Suppressor macrophage treated with lipopolysaccharide for 1 hour (primary cell): ENCODE measurements at regions not wholly inside any gene's neighbourhood (a gene's known extent, or its start where the extent isn't known, plus 50 kb on each side); places are given as distances from the start of the nearest gene placed in this dataset.

Experiments used
- DNase-seq, 3 donors: peaks; one replicate each; pipeline ENCODE4 v3.0.0-alpha.2; 2020 to 2022

DNA sequence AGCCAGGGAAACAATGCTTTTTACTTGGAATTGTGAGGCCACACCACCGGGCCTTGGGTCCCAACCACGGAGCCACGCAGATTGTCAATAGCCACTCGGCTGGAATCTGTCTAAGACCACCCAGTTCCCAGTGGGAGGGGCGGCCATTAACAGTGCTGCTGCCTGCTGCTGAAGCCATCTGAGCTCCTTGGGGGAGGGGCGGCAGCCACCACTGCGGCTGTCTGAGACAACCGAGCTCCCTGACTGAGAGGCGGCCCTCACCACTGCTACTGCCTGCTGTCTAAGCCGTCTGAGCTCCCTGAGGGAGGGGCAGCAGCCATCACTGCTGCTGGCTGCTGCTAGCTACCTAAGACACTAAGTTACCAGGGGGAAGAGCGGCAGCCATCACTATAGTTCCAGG, 64.3 kb downstream of the DMRTA2 start:
- DNase-seq = no peak

DNA sequence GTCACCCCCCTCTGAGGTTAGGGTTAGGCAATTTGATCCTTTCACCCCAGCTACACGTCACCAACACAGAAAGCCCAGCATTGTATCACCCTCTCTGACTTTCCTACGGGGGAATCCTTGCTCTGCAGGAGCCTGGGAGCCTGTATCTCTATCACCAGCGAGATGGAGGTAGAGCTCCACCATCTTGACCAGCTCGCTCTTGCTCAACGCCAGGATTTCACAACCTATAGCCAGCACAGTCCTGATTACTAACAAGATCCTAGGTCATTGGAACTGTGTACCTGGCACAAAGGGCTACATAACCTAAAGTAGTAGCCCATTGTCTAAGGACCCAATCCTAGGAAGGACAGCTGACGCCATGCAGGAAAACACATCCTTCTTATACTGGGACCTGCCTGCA, 66.1 kb downstream of the DMRTA2 start:
- DNase-seq = no peak

DNA sequence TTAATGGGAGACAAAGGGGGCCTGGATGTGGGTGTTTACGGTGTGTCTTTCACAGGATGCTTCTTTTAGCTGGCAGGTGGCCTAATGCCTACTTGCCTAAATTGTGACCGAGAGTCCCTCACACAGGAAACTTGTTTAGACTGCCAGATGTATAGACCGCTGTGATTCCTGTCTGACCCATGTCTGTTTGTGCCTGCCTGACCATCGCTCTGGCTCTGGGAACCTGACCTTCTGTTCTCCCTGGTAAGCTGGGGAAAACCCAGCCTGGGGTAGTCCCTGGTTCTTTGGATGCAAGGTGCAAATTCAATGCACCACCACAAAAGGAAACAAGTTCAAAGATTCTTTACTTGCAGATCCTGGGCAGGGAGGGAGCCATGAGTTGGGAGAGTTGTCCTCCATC, 68.4 kb downstream of the DMRTA2 start:
- DNase-seq = no peak

GRCh38 chr1:50352428-50352827, 70.8 kb downstream of the DMRTA2 start:
- no peak for DNase-seq

GRCh38 chr1:50350868-50351267, 72.4 kb downstream of the DMRTA2 start:
- no peak for DNase-seq

DNA sequence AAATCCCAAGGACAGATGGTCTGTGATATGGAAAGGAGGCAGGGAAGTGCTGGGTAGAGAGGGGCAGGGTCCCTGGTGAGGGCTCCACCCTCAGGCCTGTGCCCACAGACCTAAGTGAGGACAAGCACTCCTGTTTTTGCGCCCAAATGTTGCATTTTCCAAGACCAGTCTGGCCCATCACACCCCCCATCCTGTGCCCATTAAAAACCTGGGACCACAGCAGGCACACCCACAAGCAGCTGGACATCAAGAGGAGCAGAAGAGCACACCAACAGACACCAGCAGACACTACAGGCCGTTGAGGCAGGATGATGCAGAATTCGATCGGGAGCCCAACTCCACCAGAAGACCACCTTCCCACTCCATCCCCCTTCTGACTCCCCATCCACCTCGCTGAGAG, 72.8 kb downstream of the DMRTA2 start:
- no peak for DNase-seq

GRCh38 chr1:50349242-50349565, 74.0 kb downstream of the DMRTA2 start:
- DNase-seq = no peak

GRCh38 chr1:50348449-50349241, 74.6 kb downstream of the DMRTA2 start:
- DNase-seq = peak; percentile 72 to 84 (median 74)

DNA sequence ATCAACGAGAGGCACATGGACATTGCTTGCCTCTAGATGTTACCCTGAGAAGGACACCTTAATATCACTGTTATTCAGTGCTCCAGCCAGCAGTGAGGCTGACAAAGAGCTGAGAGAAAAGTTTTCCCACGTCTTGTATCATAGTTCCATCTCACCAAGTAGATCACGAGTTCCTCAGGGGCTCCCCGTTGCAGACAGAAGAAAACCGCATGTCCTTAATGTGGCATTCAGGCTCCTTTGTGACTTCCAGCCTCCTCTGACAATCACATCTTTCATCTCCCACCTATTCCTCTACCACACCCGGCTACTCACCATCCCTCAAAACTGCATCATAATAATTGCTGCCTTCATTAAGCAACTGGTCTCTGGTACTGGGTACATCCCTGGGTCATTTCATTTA, 75.3 kb downstream of the DMRTA2 start:
- no peak for DNase-seq

DNA sequence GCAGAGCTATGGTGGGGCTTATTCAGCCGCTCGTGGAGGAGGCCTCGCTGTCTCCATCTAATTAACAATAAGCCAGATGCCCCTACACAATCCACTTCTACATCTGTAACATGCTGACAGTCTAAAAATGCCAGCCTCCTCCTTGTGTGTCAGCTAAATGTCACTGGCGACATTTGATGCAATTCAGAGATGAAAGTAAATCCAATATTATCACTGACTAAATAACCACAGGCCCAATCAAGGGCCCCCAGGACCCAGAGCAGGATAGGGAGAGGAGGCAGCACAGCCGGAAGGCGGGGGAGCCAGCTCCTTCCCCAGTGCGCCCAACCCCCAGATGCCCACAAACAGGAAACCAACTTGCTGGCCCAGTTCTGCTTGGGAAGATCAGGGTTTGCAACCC, 76.6 kb downstream of the DMRTA2 start:
- peak in 1 of 3 donors; percentile 30 for DNase-seq

DNA sequence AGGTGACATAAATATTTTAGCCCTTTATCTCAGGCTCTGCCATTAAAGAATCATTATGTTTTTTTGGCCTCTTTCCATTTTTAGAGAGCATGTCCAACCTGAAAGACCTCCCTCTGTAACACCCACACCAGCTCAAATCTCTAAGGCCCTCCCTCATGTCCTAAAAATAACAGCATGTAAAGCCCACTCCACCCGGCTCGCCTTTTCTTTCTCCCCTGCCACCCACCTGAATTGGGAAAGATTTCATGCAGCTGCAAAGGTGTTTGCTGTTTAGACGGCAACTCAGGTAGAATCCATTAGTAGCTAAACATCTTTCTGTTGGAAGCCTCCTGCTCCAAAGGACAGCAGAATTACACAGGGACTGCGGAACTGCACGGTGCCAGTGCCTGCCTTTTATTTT, 79.9 kb downstream of the DMRTA2 start:
- no peak for DNase-seq

GRCh38 chr1:50342525-50342924, 80.7 kb downstream of the DMRTA2 start:
- DNase-seq = no peak

DNA sequence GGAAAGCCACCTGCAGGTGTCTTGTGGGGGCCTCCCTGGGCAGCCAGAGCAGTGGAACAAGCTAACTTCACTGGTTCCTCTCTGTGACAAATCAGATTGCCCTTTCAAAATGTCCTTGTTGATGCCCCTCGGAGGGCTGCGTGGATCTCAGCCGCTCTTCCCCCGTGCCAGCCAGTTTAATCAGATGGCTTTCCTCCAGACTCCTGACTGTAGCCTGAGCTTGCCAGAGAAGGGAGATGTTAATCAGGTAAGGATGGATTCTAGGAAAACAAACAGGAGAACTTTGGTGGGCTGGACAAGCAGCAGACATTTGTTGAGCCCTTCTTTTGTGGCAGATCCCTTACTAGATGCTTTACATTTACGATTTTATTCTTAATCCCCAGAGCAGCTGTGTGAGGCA, 88.2 kb downstream of the DMRTA2 start:
- DNase-seq = no peak

GRCh38 chr1:50333595-50333974, 89.7 kb downstream of the DMRTA2 start:
- DNase-seq = peak; percentile 71 to 86 (median 79)

GRCh38 chr1:50332941-50333594, 90.2 kb downstream of the DMRTA2 start:
- DNase-seq = peak; percentile 70 to 92 (median 81)

DNA sequence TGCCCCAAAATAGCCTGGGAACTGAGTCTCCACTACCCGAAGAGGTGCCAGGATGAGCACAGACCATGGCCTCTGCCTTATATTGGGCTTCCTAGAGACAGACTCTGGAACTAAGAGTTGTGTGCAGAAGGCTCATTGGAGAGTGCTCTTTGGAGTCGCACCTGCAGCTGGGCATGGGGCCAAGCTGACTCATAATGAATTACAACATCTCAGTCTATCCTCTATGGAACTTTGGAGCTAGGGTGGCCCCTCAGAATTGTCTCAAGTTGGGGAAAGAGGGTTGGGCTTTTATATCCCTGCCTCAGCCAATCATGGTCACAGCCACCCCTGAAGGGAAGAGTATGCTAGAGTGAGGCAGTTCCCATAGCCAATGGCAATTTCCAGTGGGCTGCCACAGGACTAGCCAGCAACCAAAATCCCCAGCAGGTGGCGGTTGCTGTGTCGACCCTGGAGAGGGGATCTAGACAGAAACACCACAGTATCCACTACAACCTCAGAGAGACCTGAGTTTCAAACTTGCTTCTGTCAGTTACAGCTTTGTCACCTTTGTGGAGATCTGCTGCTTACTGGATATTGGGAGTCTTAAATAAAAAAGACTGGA, 93.8 kb downstream of the DMRTA2 start:
- no peak for DNase-seq

DNA sequence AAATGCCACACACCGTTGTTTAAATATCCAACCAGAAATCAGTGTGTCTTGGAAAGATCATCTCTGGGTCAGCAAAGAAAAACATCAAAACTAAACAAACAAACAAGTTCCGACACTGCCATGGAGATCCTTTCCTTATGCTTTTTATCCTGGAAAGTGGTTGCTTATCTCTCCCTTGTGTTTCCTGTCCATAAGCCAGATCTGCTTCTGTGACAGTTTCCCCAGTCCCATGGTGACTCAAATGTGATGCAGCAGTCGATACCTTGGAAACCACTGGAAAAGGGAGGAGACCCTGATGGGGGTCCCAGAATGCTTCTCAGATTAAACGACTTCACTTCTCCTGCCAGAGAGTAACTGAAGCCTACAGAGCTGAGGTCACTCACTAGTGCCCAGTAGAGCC, 94.7 kb downstream of the DMRTA2 start:
- DNase-seq = no peak

GRCh38 chr1:50326026-50326425, 97.2 kb downstream of the DMRTA2 start:
- no peak for DNase-seq

DNA sequence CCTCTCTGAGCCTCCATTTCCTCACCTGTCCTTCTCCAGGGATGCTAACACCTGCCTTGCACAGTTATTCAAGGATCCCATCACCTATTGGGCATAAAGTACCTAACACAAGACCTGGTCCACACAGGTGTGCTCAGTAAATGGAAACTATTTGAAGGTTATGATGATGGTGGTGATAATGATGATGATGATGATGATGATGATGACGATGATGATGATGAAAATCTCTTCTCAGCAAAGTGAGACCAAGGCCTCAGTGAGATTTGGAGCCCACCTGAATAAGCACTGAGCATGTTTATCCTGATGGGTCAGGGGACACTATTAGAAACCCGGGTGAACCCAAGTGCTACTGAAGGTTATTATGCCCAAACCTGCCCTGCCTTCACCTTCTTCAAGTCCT, 100.7 kb downstream of the DMRTA2 start:
- DNase-seq = no peak

DNA sequence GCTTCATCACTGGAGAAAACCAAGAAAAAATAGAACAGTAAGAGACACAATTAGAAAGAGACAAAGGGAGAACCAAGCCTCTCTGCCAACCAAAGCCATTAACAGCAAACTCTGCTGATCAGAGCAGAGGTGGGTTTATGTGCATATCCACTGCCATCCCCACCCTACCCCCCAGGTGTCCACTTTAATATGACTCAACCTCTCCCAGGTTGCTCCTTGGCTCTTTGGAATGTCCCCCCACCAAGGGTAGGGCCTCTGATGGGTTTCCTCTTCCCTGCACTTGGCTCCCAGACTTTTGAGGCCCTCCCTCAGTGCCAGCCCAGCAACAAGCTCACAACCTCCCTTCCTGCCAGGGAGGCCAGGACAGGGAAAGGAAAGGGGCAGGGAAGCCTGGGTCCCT, 104.8 kb downstream of the DMRTA2 start:
- DNase-seq = no peak

DNA sequence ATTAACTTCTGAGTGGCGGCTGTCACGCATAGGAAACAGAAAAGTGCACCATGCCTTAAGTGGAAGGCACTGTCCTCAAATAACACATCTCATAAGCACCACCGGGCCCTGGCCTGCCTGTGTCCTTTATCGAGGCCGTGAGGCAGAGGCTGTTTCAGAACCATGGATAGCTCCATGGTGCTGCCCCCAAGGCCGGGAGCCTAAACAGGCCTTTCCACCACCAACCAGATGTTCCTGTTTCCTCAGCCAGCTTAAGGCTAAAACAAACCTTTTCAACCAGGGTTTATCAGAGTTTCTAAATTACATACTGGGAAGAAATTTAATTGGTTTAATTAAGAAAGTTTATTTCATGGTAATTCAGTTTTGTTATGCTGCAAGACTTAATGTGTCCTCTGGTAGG, 114.4 kb downstream of the DMRTA2 start:
- DNase-seq = peak; percentile 29 to 63 (median 49)

GRCh38 chr1:50305808-50306207, 117.4 kb downstream of the DMRTA2 start:
- DNase-seq = no peak

GRCh38 chr1:50300297-50300696, 122.9 kb downstream of the DMRTA2 start:
- no peak for DNase-seq

- no peak for DNase-seq
Observed at GRCh38 chr1:50295566-50295965, 127.7 kb downstream of the DMRTA2 start.
